COLO668 (cell line): ENCODE measurements at regions not wholly inside any gene's neighbourhood (a gene's known extent, or its start where the extent isn't known, plus 50 kb on each side); places are given as distances from the start of the nearest gene placed in this dataset.

ENCODE experiments used
- DNase-seq: peaks from one replicate; lab custom pipeline; 2025; ENCODE audit not compliant: unreplicated experiment; lab: John Stamatoyannopoulos, UW

DNA sequence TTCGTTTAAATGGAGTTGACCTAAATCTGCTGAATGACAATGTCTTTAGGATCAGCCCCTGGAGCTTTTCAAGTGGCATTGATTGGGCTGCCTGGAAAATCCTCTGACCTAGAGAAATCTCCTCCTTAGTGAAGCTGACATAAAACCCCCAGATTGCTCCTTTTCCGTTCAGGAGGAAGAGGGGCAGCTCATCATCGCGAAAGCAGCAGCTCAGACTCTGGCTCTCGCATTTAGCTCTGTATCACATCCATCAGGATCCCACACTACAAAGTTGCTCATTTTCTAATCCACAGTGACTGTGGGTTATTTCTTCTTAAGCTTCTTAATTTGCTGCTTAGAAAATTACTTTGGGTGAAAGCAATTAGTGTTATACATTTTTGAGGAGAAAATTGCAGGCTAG, 373.7 kb downstream of the ENC1 start:
- DNase-seq, result no peak

- no peak for DNase-seq
Observed at GRCh38 chr5:74266132-74266531, 374.4 kb downstream of the ENC1 start.

- no peak for DNase-seq
Observed at GRCh38 chr5:74262544-74263207, 377.9 kb downstream of the ENC1 start.

DNA sequence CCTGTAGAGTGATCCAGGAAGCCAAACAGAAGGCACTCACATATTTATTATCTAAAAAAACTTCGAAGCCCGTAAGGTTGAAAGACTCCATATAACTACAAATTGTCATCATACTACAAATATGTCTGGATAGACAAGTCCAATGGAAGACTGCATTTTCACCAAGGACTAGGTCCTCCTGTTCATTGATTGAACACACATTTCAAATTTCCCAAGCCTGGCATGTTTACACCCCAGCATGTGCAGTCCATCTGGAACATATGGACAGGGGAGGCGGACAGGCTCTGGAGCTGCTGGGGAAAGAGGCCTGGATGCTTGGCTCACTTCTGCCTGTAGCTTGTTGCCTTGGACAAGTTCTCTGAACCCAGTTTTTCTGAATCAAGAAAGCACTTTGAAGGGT, 378.7 kb downstream of the ENC1 start:
- DNase-seq, result no peak

DNA sequence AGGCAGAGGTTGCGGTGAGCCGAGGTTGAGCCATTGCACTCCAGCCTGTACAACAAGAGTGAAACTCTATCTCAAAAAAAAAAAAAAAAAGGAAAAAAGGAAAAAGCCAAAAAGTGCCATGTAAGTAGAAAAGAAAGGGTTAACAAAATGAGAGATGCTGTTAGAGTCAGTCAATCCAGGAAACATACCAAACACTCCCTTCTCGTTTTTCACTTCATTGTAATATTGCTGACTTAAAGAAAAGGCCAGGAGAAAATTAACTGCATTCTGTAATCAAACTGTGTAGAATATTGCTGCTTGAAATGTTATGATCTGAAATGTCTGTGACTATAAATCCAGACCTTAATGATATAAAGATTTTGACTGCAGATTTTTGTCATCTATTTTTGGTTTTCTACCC, 379.1 kb downstream of the ENC1 start:
- no peak for DNase-seq

DNA sequence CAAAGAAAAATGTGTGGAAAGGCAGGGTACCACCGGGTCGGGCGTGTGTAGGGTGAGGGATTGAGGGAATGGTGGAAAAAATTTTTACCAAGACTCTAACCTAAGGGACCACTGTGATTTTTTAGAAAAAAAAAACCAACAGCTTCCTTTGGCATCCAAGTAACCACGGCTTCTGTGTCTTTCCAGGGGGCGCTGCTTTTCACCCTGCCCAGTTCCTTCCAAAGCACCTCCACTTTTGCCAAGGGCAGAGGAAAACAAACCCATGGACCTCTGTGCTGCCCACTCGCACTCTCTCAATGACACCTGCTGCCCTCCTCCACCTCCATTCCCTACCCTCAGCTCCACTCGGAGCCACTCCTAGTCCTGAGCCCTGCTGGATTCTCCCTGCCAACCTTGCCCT, 381.0 kb downstream of the ENC1 start:
- no peak for DNase-seq

- no peak for DNase-seq
Observed at GRCh38 chr5:74258314-74258665, 382.2 kb downstream of the ENC1 start.

GRCh38 chr5:74257645-74258313, 382.7 kb downstream of the ENC1 start:
- DNase-seq, result no peak

DNA sequence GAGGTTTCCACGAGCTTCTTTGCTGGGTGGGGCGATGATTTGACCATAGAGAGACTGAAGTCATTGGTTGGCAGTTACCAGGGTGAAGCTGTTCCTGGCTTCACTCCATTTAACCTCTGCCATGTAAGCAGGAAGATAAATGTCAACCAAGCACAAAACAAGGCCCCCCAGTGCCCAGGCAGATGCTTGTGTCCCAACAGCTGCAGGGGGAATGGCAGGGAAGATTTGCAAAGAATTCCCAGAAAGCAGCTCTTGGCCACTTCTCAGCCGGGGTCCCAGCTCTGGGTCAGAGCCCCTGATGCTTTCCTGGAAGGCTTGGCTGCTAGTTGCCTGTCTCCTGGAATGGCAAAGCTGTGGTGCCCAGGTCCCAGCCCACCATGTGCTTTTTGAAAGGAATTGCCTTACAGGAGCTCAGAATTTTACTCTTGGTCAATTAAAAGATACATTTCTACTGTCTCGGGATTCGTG, 383.4 kb downstream of the ENC1 start:
- no peak for DNase-seq

GRCh38 chr5:74255692-74256392, 384.7 kb downstream of the ENC1 start:
- no peak for DNase-seq

- no peak for DNase-seq
Observed at GRCh38 chr5:74254257-74254656, 386.3 kb downstream of the ENC1 start.

- no peak for DNase-seq
Observed at GRCh38 chr5:74252044-74252443, 388.5 kb downstream of the ENC1 start.

DNA sequence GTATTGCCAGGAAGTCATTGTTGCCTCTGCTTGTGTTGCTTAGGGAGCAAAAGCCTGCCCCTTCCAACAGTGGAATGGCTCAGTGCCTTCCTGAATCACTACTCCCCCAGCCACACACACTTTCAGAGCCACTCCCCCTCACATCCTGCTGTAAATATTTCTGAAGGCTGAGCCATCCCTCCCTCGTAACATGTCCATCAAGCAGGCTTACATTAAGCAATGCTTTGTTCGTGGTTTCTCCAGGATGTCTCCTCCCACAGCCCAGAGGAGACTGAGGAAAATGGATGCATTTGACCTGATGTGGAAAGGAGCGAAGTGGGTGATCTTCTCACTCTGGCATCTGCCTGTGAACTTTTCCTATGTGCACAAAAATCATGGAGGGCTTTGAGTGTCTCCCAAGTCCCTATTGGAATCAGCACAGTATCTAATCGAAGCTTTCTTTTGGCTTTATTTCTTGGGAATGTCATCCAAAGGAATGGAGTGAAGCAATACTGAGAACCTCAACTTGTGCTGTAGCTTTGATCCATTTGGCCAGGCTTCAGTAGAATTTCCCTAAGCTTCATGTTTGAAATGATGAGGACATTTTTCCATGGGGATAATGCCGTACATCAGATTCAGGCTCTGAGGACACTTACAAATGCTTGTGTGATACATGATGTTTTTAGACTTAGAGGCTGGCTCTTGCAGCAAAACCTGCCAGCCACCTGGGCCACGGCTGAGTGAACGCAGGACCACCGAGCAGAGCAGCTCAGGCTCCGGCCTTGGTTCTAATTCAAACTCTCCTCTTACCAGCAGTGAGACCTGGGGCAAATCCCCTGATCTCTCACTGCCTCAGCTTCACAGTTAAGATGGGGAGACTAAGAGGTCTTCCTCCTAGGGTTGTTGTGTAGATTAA, 389.1 kb downstream of the ENC1 start:
- DNase-seq, result no peak

DNA sequence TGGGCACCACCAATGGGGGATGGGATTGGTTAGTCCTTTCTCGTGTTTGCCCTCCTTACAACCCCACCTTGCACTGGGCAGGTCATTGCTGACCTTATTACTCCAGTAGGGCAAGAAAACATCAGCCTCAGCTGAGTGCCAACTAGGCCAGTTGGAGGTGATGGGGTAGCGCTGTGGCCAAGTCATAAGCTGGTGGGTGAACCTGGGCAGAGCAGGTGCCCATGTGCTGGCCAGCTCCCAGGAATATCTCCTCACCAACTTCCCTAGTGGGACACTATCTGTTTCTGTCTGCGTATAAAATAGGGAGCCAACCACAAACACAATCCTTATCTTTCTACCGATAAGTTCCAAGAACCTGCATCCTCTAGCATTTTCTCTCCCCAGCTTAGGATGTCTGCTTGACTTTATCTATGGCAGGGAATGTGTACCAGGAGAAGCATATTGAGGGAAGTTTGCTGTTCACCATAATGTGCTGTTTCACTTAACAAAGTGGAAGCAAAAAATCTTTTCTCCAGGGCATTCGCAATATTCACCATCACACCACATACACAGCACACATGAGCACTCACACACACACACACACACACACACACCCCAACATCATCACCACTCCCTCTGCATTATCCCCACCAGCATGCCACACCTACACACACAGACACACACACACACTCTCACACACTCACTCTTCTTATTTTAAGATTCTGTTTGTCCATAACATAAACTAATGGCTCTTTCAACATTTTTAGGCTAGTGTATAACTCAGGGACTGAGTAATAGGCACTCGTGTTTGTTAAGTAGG, 390.0 kb downstream of the ENC1 start:
- no peak for DNase-seq

- DNase-seq, result no peak
Observed at GRCh38 chr5:74248576-74248975, 392.0 kb downstream of the ENC1 start.

- DNase-seq, result no peak
Observed at GRCh38 chr5:74244406-74244805, 396.1 kb downstream of the ENC1 start.

DNA sequence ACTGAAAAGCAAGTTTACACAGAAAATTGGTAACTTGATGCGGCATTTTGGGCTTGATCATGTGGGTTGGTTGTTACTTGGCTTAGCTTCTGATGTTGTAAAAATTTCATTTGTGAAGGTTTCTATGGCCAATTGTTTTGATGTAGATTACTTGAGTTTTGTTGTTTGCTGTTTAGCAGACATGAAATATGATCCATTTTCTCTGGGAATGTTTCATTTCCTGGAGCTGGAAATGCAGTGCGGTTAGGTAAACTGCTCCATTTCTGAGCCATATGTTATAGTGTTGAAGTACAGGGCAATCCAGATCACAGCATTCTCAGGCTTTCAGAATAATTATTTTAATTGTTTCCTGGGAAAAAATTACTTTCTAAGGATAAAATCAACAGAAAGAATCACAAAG, 396.9 kb downstream of the ENC1 start:
- no peak for DNase-seq

DNA sequence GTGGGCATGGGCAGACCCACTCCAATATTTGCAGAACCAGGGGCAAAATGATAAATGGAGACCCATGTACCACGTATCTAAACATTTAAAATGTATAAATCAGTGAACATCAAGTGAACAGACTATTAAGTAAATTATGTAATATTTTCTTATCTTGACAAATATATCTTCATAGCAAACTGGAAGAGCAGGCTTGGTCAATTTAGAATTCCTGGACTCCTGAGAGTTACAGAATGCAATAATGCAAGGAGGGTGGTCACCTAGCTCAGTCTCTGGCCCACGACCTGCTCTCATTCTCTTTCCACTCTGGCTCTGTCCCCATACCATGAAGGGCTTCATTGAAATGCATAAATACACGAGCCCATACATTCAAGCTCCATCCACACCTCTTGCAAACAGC, 398.0 kb downstream of the ENC1 start:
- DNase-seq, result no peak

DNA sequence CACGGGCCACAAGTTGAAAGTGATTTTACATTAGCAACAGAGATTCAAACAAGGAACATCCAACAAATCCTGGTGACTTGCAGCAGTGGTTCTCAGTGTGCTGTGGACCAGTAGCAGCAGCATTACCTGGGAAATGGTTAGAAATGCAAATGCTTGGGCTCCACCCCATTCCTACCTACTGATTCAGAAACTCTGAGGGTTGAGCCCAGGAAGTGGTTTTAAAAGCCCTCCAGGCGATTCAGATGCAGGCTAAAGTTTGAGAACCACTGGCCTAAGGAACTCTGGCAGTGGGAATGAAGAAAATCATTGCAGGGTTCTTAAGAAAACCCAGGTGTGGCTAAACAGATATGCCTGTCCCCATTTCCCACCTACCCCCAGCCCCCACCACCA, 398.8 kb downstream of the ENC1 start:
- DNase-seq, result no peak
